OCI-LY3 (cell line): ENCODE measurements at regions not wholly inside any gene's neighbourhood (a gene's known extent, or its start where the extent isn't known, plus 50 kb on each side); places are given as distances from the start of the nearest gene placed in this dataset.

Source experiments
- H2AFZ ChIP-seq: fragments of 200-600, 300-600 bp; shearing (Covaris generic); 2 replicates; pipeline ENCODE4 v1.6.0; 2014; ENCODE audit warnings: antibody characterized with exemption, low read depth, low read length
- H3K27ac ChIP-seq: fragments of 200-600, 300-600 bp; sonication (generic); 2 replicates; pipeline ENCODE4 v1.5.1; 2014; ENCODE audit warnings: mild to moderate bottlenecking, low read length, moderate library complexity, mixed read lengths
- H3K27me3 ChIP-seq: fragments of 200-600, 300-600 bp; sonication (generic); 2 replicates; pipeline ENCODE4 v1.6.1; 2014; ENCODE audit warnings: low read depth, low read length, mixed read lengths
- H3K36me3 ChIP-seq: fragments of 200-600, 300-600 bp; sonication (generic); replicated peaks from 2 replicates; pipeline ENCODE3; 2014; ENCODE audit warnings: low read depth, low read length, mixed read lengths
- H3K4me1 ChIP-seq: fragments of 300-600, 200-600 bp; sonication (generic); 2 replicates; pipeline ENCODE4 v1.6.1; 2014; ENCODE audit warnings: low read length, mixed read lengths
- H3K4me2 ChIP-seq: fragments of 200-600, 300-600 bp; sonication (generic); 2 replicates; pipeline ENCODE4 v1.6.1; 2014; ENCODE audit warnings: low read length, mixed read lengths
- H3K4me3 ChIP-seq: fragments of 300-600, 200-600 bp; sonication (generic); 2 replicates; pipeline ENCODE4 v1.5.1; 2014; ENCODE audit warnings: antibody characterized with exemption, mild to moderate bottlenecking, low read length, moderate library complexity
- H3K79me2 ChIP-seq: fragments of 300-600, 200-600 bp; shearing (Covaris generic); 2 replicates; pipeline ENCODE4 v1.6.1; 2014; ENCODE audit warnings: mild to moderate bottlenecking, low read length, mixed read lengths
- H3K9ac ChIP-seq: fragments of 300-600, 200-600 bp; shearing (Covaris generic); 2 replicates; pipeline ENCODE4 v1.6.0; 2014; ENCODE audit warnings: mild to moderate bottlenecking, low read length, moderate library complexity
- H3K9me3 ChIP-seq: fragments of 200-600, 300-600 bp; shearing (Covaris generic); 2 replicates; pipeline ENCODE4 v1.6.1; 2014; ENCODE audit warnings: low read length, mixed read lengths; ENCODE audit not compliant: insufficient read depth
- H4K20me1 ChIP-seq: fragments of 200-600, 300-600 bp; sonication (generic); 2 replicates; pipeline ENCODE4 v1.6.1; 2016; ENCODE audit warnings: low read length, mixed read lengths; ENCODE audit not compliant: insufficient read depth
- CTCF ChIP-seq: fragments of 200-600, 300-600 bp; sonication (generic); IDR thresholded peaks from 2 replicates; pipeline ENCODE4 v1.5.1; 2014; ENCODE audit warnings: antibody characterized with exemption, low read length, low read depth
- EZH2phosphoT487 ChIP-seq: fragments of 200-600 bp; shearing (Covaris generic); IDR thresholded peaks from 2 replicates; pipeline ENCODE4 v1.6.1; 2018; ENCODE audit warnings: antibody characterized with exemption, mixed run types, low read depth

- Histone ChIP-seq H3K4me1 (no peaks in the 10 kb centered on the region), H3K27me3 (peaks cover 10% of the 10 kb centered on the region; the same call in 1 of the 2 replicates), H3K9ac (no peak overlapping the region), H3K9me3 (no peaks in the 10 kb centered on the region), H4K20me1 (no peaks in the 10 kb centered on the region), H3K4me3 (no peak overlapping the region), H2AFZ (no peak overlapping the region), H3K79me2 (no peaks in the 10 kb centered on the region), H3K36me3 (no peaks in the 10 kb centered on the region), H3K27ac (no peak overlapping the region), H3K4me2 (no peak overlapping the region)
- TF ChIP-seq CTCF (no peak), EZH2phosphoT487 (no peak)
Measured at GRCh38 chr12:131640525-131640924, 70.4 kb upstream of the SFSWAP start.

- Histone ChIP-seq H4K20me1 (no peaks in the 10 kb centered on the region), H3K79me2 (no peaks in the 10 kb centered on the region), H3K9me3 (no peaks in the 10 kb centered on the region), H3K4me2 (no peak overlapping the region), H3K9ac (no peak overlapping the region), H3K4me1 (no peaks in the 10 kb centered on the region), H2AFZ (no peak overlapping the region), H3K27ac (no peak overlapping the region), H3K36me3 (no peaks in the 10 kb centered on the region), H3K4me3 (no peak overlapping the region), H3K27me3 (peaks cover 10% of the 10 kb centered on the region; the same call in 1 of the 2 replicates)
- TF ChIP-seq EZH2phosphoT487: no peak
- no peak for TF ChIP-seq CTCF
Measured at GRCh38 chr12:131641315-131641714, 69.6 kb upstream of the SFSWAP start.

- H3K9ac ChIP-seq: no peak overlapping the region
- H3K27me3 ChIP-seq: peaks cover 9% of the 10 kb centered on the region; the same call in 1 of the 2 replicates
- H3K4me1 ChIP-seq: no peaks in the 10 kb centered on the region
- no peak overlapping the region for H3K4me2 ChIP-seq
- H4K20me1 ChIP-seq: no peaks in the 10 kb centered on the region
- H3K9me3 ChIP-seq: no peaks in the 10 kb centered on the region
- no peak overlapping the region for H3K4me3 ChIP-seq
- TF ChIP-seq CTCF (no peak), EZH2phosphoT487 (no peak)
- H3K27ac ChIP-seq: no peak overlapping the region
- H3K79me2 ChIP-seq: no peaks in the 10 kb centered on the region
- no peaks in the 10 kb centered on the region for H3K36me3 ChIP-seq
- no peak overlapping the region for H2AFZ ChIP-seq
Measured at GRCh38 chr12:131642101-131642540, 68.8 kb upstream of the SFSWAP start.

- Histone ChIP-seq H3K9me3 (no peaks in the 10 kb centered on the region), H3K9ac (no peak overlapping the region), H4K20me1 (no peaks in the 10 kb centered on the region), H3K36me3 (no peaks in the 10 kb centered on the region), H3K27me3 (peaks cover 4% of the 10 kb centered on the region; the same call in 1 of the 2 replicates), H3K4me2 (no peak overlapping the region), H3K4me1 (no peaks in the 10 kb centered on the region), H3K79me2 (no peaks in the 10 kb centered on the region), H2AFZ (no peak overlapping the region), H3K27ac (no peak overlapping the region), H3K4me3 (no peak overlapping the region)
- no peak for TF ChIP-seq EZH2phosphoT487
- no peak for TF ChIP-seq CTCF
Measured at GRCh38 chr12:131642771-131643170, 68.1 kb upstream of the SFSWAP start.
